Endothelial cell of umbilical vein (primary cell): ENCODE measurements at regions not wholly inside any gene's neighbourhood (a gene's known extent, or its start where the extent isn't known, plus 50 kb on each side); places are given as distances from the start of the nearest gene placed in this dataset.

ENCODE experiments used
- BruUV-seq: library from RNA; stranded (reverse); fragments of 400-500 nt; replicated peaks from 2 replicates; lab custom pipeline; 2021; lab: Mats Ljungman, UMichigan
- CTCF ChIA-PET: fragments of 300-600, 350-600 bp; sonication (Branson Sonifier 250); formaldehyde crosslinking; loops from one replicate; lab custom pipeline; 2021; ENCODE audit warnings: antibody characterized with exemption, inconsistent platforms; lab: Charles Lee
- POLR2A ChIA-PET: fragments of 300-600, 350-600 bp; sonication (Branson Sonifier 250); formaldehyde crosslinking; loops from one replicate; lab custom pipeline; 2021; ENCODE audit warnings: antibody characterized with exemption, inconsistent platforms; lab: Charles Lee
- DNase-seq: peaks from one replicate; pipeline ENCODE4 v3.0.0-alpha.2; 2011; ENCODE audit warnings: low read depth, low spot score
- FAIRE-seq: peaks from 2 replicates; lab custom pipeline; 2011; peaks lifted over from hg19 to GRCh38; lab: Jason Lieb, UNC
- H2AFZ ChIP-seq: 2 replicates; pipeline ENCODE4 v1.6.0; 2012; ENCODE audit warnings: low read depth, low read length, control low read depth, inconsistent platforms
- H3K27ac ChIP-seq: 2 replicates; pipeline ENCODE4 v1.5.1; 2011; ENCODE audit warnings: low read depth, mild to moderate bottlenecking, control low read depth, low read length, moderate library complexity; ENCODE audit not compliant: insufficient read depth
- H3K27me3 ChIP-seq, 2 experiments: 2 replicates each; pipeline versions ENCODE4 v1.6.0 to v1.6.1; 2011; ENCODE audit warnings: low read length in 2 of 2, mixed read lengths in 1 of 2; ENCODE audit not compliant: control insufficient read depth in 2 of 2, insufficient read depth in 2 of 2
- H3K36me3 ChIP-seq, 2 experiments: 2 replicates in 1 of 2; 3 replicates in 1 of 2; pipeline ENCODE4 v1.5.1; 2011; ENCODE audit warnings: low read length in 2 of 2, mild to moderate bottlenecking in 1 of 2, moderate library complexity in 1 of 2; ENCODE audit not compliant: control insufficient read depth in 2 of 2, insufficient read depth in 2 of 2; ENCODE audit errors: extremely low read depth in 1 of 2
- H3K4me1 ChIP-seq: 3 replicates; pipeline ENCODE4 v1.5.1; 2011; ENCODE audit warnings: mild to moderate bottlenecking, low read length; ENCODE audit not compliant: control insufficient read depth, insufficient read depth; ENCODE audit errors: extremely low read depth
- H3K4me2 ChIP-seq: 2 replicates; pipeline ENCODE4 v1.6.1; 2011; ENCODE audit warnings: low read length, control low read depth, mixed read lengths; ENCODE audit not compliant: insufficient read depth
- H3K4me3 ChIP-seq, 3 experiments: fragments of 200-600 bp in 1 of 3; sonication (generic), shearing (Covaris generic) in 1 of 3; replicated peaks in 1 of 3; 2 replicates each; pipeline ENCODE4 v1.5.1; 2011 to 2016; ENCODE audit warnings: control low read depth in 3 of 3, low read length in 3 of 3, mild to moderate bottlenecking in 2 of 3, inconsistent platforms in 1 of 3, low read depth in 1 of 3, moderate library complexity in 1 of 3; ENCODE audit not compliant: insufficient read depth in 1 of 3
- H3K79me2 ChIP-seq: 2 replicates; pipeline ENCODE4 v1.6.0; 2012; ENCODE audit warnings: low read length, inconsistent platforms; ENCODE audit not compliant: control insufficient read depth, insufficient read depth
- H3K9ac ChIP-seq: replicated peaks from 2 replicates; pipeline ENCODE3; 2011; ENCODE audit warnings: low read length, control low read depth; ENCODE audit not compliant: insufficient read depth; ENCODE audit errors: extremely low read depth
- H3K9me1 ChIP-seq: replicated peaks from 3 replicates; pipeline ENCODE4 v1.6.0; 2011; ENCODE audit warnings: mild to moderate bottlenecking, low read length; ENCODE audit not compliant: control insufficient read depth, insufficient read depth; ENCODE audit errors: extremely low read depth
- H3K9me3 ChIP-seq: replicated peaks from 2 replicates; pipeline ENCODE4 v1.5.1; 2012; ENCODE audit warnings: low read length, inconsistent platforms; ENCODE audit not compliant: control insufficient read depth, insufficient read depth
- H4K20me1 ChIP-seq: replicated peaks from 2 replicates; pipeline ENCODE3; 2011; ENCODE audit warnings: mild to moderate bottlenecking, low read length; ENCODE audit not compliant: control insufficient read depth, insufficient read depth; ENCODE audit errors: extremely low read depth
- EZH2 ChIP-seq: IDR thresholded peaks from 2 replicates; pipeline ENCODE4 v1.6.1; 2012; ENCODE audit warnings: borderline replicate concordance, low read depth, mild to moderate bottlenecking, moderate library complexity, low read length, inconsistent platforms; ENCODE audit not compliant: severe bottlenecking
- FOS ChIP-seq: IDR thresholded peaks from 2 replicates; pipeline ENCODE4 v1.6.1; 2011; ENCODE audit warnings: mild to moderate bottlenecking, low read length, moderate library complexity, borderline replicate concordance; ENCODE audit not compliant: insufficient read depth
- JUN ChIP-seq: IDR thresholded peaks from 2 replicates; pipeline ENCODE4 v1.6.1; 2011; ENCODE audit warnings: borderline replicate concordance, low read depth; ENCODE audit not compliant: insufficient read length, insufficient read depth
- MYC ChIP-seq: IDR thresholded peaks from one replicate; pipeline ENCODE4 v1.6.1; 2011; ENCODE audit warnings: mild to moderate bottlenecking, low read depth, low read length
- POLR2A ChIP-seq: IDR thresholded peaks from 2 replicates; pipeline ENCODE4 v1.6.1; 2012; ENCODE audit warnings: low read depth, mild to moderate bottlenecking, control low read depth, low read length
- POLR2AphosphoS5 ChIP-seq: IDR thresholded peaks from 2 replicates; pipeline ENCODE4 v1.6.1; 2012; ENCODE audit warnings: low read depth, mild to moderate bottlenecking, control low read depth, low read length, moderate library complexity; ENCODE audit not compliant: insufficient read depth
- dilution Hi-C: fragments of 300-500 bp; cut with MboI; formaldehyde crosslinking; loops from one replicate; pipeline ENCODE4 v1.15.0; 2019; ENCODE audit warnings: low sequenced_read_pairs; ENCODE audit not compliant: extremely low pct_ligation_motif_present
- intact Hi-C: fragments of 100-400 bp; cut with micrococcal nuclease; formaldehyde crosslinking; loops from one replicate; pipeline ENCODE4 v1.10.0; 2022
- TF ChIP-seq, protein P1 (sequence below), 2 donors: IDR thresholded peaks; 1 replicate in 1 of 2; 2 replicates in 1 of 2; pipeline ENCODE4 v1.5.1; 2011; ENCODE audit warnings: low read length in 2 of 2, mild to moderate bottlenecking in 2 of 2, moderate library complexity in 2 of 2, control low read depth in 1 of 2, inconsistent platforms in 1 of 2, low read depth in 1 of 2; ENCODE audit not compliant: insufficient read depth in 1 of 2; ENCODE audit errors: extremely low read depth in 1 of 2
- TF ChIP-seq, protein P2 (sequence below): IDR thresholded peaks from 2 replicates; pipeline ENCODE4 v1.6.1; 2011; ENCODE audit not compliant: insufficient read depth, insufficient read length

DNA sequence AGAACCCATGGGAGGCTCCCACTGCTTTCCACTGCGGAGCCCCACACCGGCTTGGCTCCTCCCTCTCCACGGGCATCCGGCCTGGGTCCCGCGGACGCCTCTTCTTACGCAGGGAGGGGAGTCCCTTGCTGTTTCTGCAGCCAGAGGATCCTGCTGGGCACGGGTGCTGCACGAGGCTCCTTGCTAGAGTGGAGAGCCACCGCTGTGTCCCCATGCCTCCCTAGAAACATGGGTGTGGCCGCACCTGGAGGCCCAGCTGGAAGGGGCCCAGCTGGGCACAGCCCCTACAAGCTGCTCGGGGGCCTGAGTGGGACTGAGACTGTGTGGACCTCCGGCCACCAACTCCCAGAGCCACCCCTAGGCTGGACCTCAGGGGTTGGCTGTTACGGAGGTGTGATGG, 67.7 kb upstream of the GPC1 start:
- Histone ChIP-seq H3K4me2 (no peak overlapping the region), H3K9ac (no peak overlapping the region), H3K4me1 (no peaks in the 10 kb centered on the region), H3K27me3 (no peaks in the 10 kb centered on the region), H3K27ac (no peak overlapping the region), H3K9me1 (no peaks in the 10 kb centered on the region), H3K79me2 (no peaks in the 10 kb centered on the region), H4K20me1 (no peaks in the 10 kb centered on the region), H3K36me3 (no peaks in the 10 kb centered on the region), H3K4me3 (no peak overlapping the region), H2AFZ (no peak overlapping the region), H3K9me3 (no peaks in the 10 kb centered on the region)
- ChIA-PET POLR2A (no interaction called here), CTCF (interaction anchor here (0.9 kb wide), 1 partner anchor 26 kb away, joined by 3 read pairs; no protein-coding TSS in a partner anchor)
- no TSS peak for BruUV-seq
- intact Hi-C loops = no loop called here
- FAIRE-seq = no peak
- dilution Hi-C loops = no loop called here
- TF ChIP-seq POLR2A (no peak), JUN (no peak), EZH2 (no peak), MYC (no peak), FOS (no peak), POLR2AphosphoS5 (no peak)
- TF ChIP-seq, protein P1, sequence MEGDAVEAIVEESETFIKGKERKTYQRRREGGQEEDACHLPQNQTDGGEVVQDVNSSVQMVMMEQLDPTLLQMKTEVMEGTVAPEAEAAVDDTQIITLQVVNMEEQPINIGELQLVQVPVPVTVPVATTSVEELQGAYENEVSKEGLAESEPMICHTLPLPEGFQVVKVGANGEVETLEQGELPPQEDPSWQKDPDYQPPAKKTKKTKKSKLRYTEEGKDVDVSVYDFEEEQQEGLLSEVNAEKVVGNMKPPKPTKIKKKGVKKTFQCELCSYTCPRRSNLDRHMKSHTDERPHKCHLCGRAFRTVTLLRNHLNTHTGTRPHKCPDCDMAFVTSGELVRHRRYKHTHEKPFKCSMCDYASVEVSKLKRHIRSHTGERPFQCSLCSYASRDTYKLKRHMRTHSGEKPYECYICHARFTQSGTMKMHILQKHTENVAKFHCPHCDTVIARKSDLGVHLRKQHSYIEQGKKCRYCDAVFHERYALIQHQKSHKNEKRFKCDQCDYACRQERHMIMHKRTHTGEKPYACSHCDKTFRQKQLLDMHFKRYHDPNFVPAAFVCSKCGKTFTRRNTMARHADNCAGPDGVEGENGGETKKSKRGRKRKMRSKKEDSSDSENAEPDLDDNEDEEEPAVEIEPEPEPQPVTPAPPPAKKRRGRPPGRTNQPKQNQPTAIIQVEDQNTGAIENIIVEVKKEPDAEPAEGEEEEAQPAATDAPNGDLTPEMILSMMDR (IDR thresholded peaks at IDR 0.05; ENCODE audit: extremely low read depth in 1 of 2, insufficient read depth in 1 of 2, low read depth in 1 of 2, low read length in 2 of 2) = no peak
- TF ChIP-seq, protein P2, sequence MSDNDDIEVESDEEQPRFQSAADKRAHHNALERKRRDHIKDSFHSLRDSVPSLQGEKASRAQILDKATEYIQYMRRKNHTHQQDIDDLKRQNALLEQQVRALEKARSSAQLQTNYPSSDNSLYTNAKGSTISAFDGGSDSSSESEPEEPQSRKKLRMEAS = no peak
- no peak for DNase-seq
